OCI-LY3 (cell line): ENCODE measurements at regions not wholly inside any gene's neighbourhood (a gene's known extent, or its start where the extent isn't known, plus 50 kb on each side); places are given as distances from the start of the nearest gene placed in this dataset.

Experiments
- H2AFZ ChIP-seq: fragments of 200-600, 300-600 bp; shearing (Covaris generic); 2 replicates; pipeline ENCODE4 v1.6.0; 2014; ENCODE audit warnings: antibody characterized with exemption, low read depth, low read length
- H3K27ac ChIP-seq: fragments of 200-600, 300-600 bp; sonication (generic); 2 replicates; pipeline ENCODE4 v1.5.1; 2014; ENCODE audit warnings: mild to moderate bottlenecking, low read length, moderate library complexity, mixed read lengths
- H3K27me3 ChIP-seq: fragments of 200-600, 300-600 bp; sonication (generic); 2 replicates; pipeline ENCODE4 v1.6.1; 2014; ENCODE audit warnings: low read depth, low read length, mixed read lengths
- H3K36me3 ChIP-seq: fragments of 200-600, 300-600 bp; sonication (generic); replicated peaks from 2 replicates; pipeline ENCODE3; 2014; ENCODE audit warnings: low read depth, low read length, mixed read lengths
- H3K4me1 ChIP-seq: fragments of 300-600, 200-600 bp; sonication (generic); 2 replicates; pipeline ENCODE4 v1.6.1; 2014; ENCODE audit warnings: low read length, mixed read lengths
- H3K4me2 ChIP-seq: fragments of 200-600, 300-600 bp; sonication (generic); 2 replicates; pipeline ENCODE4 v1.6.1; 2014; ENCODE audit warnings: low read length, mixed read lengths
- H3K4me3 ChIP-seq: fragments of 300-600, 200-600 bp; sonication (generic); 2 replicates; pipeline ENCODE4 v1.5.1; 2014; ENCODE audit warnings: antibody characterized with exemption, mild to moderate bottlenecking, low read length, moderate library complexity
- H3K79me2 ChIP-seq: fragments of 300-600, 200-600 bp; shearing (Covaris generic); 2 replicates; pipeline ENCODE4 v1.6.1; 2014; ENCODE audit warnings: mild to moderate bottlenecking, low read length, mixed read lengths
- H3K9ac ChIP-seq: fragments of 300-600, 200-600 bp; shearing (Covaris generic); 2 replicates; pipeline ENCODE4 v1.6.0; 2014; ENCODE audit warnings: mild to moderate bottlenecking, low read length, moderate library complexity
- H3K9me3 ChIP-seq: fragments of 200-600, 300-600 bp; shearing (Covaris generic); 2 replicates; pipeline ENCODE4 v1.6.1; 2014; ENCODE audit warnings: low read length, mixed read lengths; ENCODE audit not compliant: insufficient read depth
- H4K20me1 ChIP-seq: fragments of 200-600, 300-600 bp; sonication (generic); 2 replicates; pipeline ENCODE4 v1.6.1; 2016; ENCODE audit warnings: low read length, mixed read lengths; ENCODE audit not compliant: insufficient read depth
- CTCF ChIP-seq: fragments of 200-600, 300-600 bp; sonication (generic); IDR thresholded peaks from 2 replicates; pipeline ENCODE4 v1.5.1; 2014; ENCODE audit warnings: antibody characterized with exemption, low read length, low read depth
- EZH2phosphoT487 ChIP-seq: fragments of 200-600 bp; shearing (Covaris generic); IDR thresholded peaks from 2 replicates; pipeline ENCODE4 v1.6.1; 2018; ENCODE audit warnings: antibody characterized with exemption, mixed run types, low read depth

GRCh38 chr1:101338714-101339430 is 102.1 kb downstream of the S1PR1 start:
- H3K4me1 ChIP-seq = no peaks in the 10 kb centered on the region
- H3K27ac ChIP-seq = no peak overlapping the region
- H3K79me2 ChIP-seq = no peaks in the 10 kb centered on the region
- H3K9ac ChIP-seq = no peak overlapping the region
- no peaks in the 10 kb centered on the region for H3K36me3 ChIP-seq
- no peak overlapping the region for H3K4me2 ChIP-seq
- H3K9me3 ChIP-seq = no peaks in the 10 kb centered on the region
- no peaks in the 10 kb centered on the region for H4K20me1 ChIP-seq
- no peak overlapping the region for H3K4me3 ChIP-seq
- H2AFZ ChIP-seq = no peak overlapping the region
- H3K27me3 ChIP-seq = no peaks in the 10 kb centered on the region
- TF ChIP-seq CTCF (no peak), EZH2phosphoT487 (no peak)

- Histone ChIP-seq H3K4me2 (peak overlapping the region; percentile 48), H3K27me3 (no peaks in the 10 kb centered on the region)
Observed at GRCh38 chr1:101344745-101345144, 107.9 kb downstream of the S1PR1 start.

DNA sequence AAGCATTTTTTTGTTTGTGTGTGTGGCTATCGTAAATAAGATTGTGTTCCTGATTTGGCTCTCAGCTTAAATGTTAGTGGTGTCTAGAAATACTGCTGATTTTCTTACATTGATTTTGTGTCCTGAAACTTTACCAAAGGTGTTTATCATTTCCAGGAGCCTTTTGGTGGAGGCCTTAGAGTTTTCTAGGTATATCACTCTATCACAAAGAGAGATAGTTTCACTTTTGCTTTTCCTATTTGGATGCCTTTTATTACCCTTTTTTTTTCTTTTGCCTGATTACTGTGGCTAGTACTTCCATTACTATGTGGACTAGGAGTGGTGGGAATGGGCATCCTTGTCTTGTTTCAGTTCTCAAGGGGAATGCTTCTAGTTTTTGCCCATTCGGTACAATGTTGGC is 109.6 kb downstream of the S1PR1 start:
- no peaks in the 10 kb centered on the region for H3K27me3 ChIP-seq
- H3K79me2 ChIP-seq = no peaks in the 10 kb centered on the region
- no peaks in the 10 kb centered on the region for H4K20me1 ChIP-seq
- peaks cover 10% of the 10 kb centered on the region for H3K4me1 ChIP-seq
- TF ChIP-seq CTCF (no peak), EZH2phosphoT487 (no peak)
- no peak overlapping the region for H3K4me3 ChIP-seq
- no peak overlapping the region for H3K9ac ChIP-seq
- H3K4me2 ChIP-seq = no peak overlapping the region
- no peak overlapping the region for H2AFZ ChIP-seq
- no peaks in the 10 kb centered on the region for H3K9me3 ChIP-seq
- no peaks in the 10 kb centered on the region for H3K36me3 ChIP-seq
- H3K27ac ChIP-seq = no peak overlapping the region

More at GRCh38 chr1:101344745-101345144, 107.9 kb downstream of the S1PR1 start:
- Histone ChIP-seq H3K4me3 (no peak overlapping the region), H3K9ac (no peak overlapping the region), H3K27ac (no peak overlapping the region), H3K36me3 (no peaks in the 10 kb centered on the region), H3K9me3 (no peaks in the 10 kb centered on the region), H3K4me1 (0 out of 2 replicates have a peak, but pooled peaks cover 3% of the 10 kb centered on the region), H2AFZ (0 out of 2 replicates have a peak overlapping the region, but pooled peaks have one; percentile 74), H3K79me2 (no peaks in the 10 kb centered on the region), H4K20me1 (no peaks in the 10 kb centered on the region)
- TF ChIP-seq CTCF = no peak
- TF ChIP-seq EZH2phosphoT487 = no peak

DNA sequence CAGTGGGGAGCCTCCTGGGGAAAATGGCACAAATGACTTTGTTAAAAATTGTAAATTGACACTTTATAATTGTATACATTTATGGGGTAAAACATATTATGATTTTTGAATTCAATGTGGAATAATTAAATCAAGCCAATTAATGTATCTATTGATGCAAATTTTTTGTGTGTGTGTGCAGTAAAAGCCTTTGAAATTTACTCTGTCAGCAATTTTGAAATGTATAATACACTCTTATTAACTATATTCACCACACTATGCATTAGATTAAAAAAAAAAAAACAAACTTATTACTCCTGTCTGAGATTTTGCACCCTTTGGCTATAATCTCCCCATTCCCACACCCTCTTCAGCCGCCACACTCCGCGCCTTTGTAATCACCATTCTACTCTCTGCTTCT is 119.2 kb downstream of the S1PR1 start:
- no peak overlapping the region for H3K4me3 ChIP-seq
- H4K20me1 ChIP-seq = no peaks in the 10 kb centered on the region
- TF ChIP-seq EZH2phosphoT487 = no peak
- H2AFZ ChIP-seq = no peak overlapping the region
- no peaks in the 10 kb centered on the region for H3K9me3 ChIP-seq
- no peaks in the 10 kb centered on the region for H3K79me2 ChIP-seq
- H3K27me3 ChIP-seq = 0 out of 2 replicates have a peak, but pooled peaks cover 9% of the 10 kb centered on the region
- H3K27ac ChIP-seq = no peak overlapping the region
- peaks cover 22% of the 10 kb centered on the region for H3K4me1 ChIP-seq
- no peak overlapping the region for H3K9ac ChIP-seq
- H3K36me3 ChIP-seq = no peaks in the 10 kb centered on the region
- no peak overlapping the region for H3K4me2 ChIP-seq
